GM18861 (cell line): ENCODE measurements at regions not wholly inside any gene's neighbourhood (a gene's known extent, or its start where the extent isn't known, plus 50 kb on each side); places are given as distances from the start of the nearest gene placed in this dataset.

Source experiments
- ATAC-seq: cut with Tn5 transposase; IDR thresholded peaks from one replicate; pipeline ENCODE4 v1.9.1; 2021; ENCODE audit not compliant: unreplicated experiment

GRCh38 chr9:86703346-86703745 lies 244.0 kb downstream of the GAS1 start:
- ATAC-seq, result no peak

GRCh38 chr9:86700629-86701028 lies 246.7 kb downstream of the GAS1 start:
- ATAC-seq, result no peak

DNA sequence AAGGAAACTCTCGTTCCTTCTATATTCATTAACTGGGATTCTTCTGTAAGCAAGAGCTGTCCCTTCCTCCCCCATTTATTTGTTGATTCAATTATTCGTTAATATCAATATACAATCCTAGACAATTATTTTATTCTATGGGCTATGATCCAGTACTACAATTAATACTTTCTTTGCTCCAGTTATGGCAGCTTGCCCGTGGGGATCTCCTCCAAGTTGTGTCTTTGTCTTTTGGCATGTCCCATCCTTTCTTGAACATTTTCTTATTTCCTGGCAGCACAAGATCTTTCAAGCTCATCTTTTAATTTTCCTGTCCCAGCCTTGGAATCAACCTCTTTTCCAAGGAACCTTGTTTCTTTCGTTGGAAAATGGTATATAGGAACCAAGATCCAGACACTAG lies 249.3 kb downstream of the GAS1 start:
- no peak for ATAC-seq

DNA sequence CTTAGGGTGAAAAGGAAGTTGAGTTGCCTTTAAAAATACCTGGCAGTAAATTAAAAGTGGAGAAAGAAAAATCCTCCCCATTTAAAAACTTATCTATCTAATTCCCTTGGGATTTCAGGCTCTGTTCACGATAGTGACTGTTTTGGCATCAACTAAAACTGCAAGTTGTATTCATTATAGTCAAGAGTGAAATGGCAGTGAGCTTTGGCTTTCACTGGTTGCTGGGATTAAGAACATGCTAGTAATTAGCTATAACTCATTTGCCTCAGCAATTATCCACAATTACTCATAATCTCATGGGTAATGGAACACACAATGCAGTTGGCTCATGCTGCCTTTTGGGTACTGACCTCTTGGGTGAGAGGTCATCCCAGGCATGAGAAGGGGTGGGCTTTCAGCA lies 250.1 kb downstream of the GAS1 start:
- ATAC-seq, result no peak

GRCh38 chr9:86695910-86696424 lies 251.3 kb downstream of the GAS1 start:
- no peak for ATAC-seq

GRCh38 chr9:86690034-86690433 lies 257.3 kb downstream of the GAS1 start:
- ATAC-seq, result no peak

DNA sequence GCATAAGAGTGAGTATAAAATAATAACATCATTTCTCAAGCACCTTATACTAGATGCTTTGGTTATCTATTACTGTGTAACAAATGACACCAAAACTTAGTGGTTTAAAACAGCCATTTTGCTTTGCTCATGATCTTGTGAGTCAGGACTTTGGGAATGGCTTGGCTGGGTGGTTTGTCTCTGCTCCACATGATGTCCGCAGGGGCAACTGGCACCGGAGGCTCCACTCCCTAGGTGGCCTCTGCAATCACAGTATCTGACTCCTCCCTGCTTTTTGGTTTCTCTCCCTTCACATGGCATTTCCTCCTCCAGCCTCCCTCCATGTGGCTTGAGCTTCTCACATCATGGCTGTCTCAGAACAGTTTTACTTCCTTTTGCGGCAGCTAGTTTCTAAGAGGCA lies 259.5 kb downstream of the GAS1 start:
- ATAC-seq, result no peak

GRCh38 chr9:86685556-86685955 lies 261.8 kb downstream of the GAS1 start:
- no peak for ATAC-seq

- ATAC-seq, result no peak
These were observed 263.2 kb downstream of the GAS1 start for GRCh38 chr9:86684148-86684547.

DNA sequence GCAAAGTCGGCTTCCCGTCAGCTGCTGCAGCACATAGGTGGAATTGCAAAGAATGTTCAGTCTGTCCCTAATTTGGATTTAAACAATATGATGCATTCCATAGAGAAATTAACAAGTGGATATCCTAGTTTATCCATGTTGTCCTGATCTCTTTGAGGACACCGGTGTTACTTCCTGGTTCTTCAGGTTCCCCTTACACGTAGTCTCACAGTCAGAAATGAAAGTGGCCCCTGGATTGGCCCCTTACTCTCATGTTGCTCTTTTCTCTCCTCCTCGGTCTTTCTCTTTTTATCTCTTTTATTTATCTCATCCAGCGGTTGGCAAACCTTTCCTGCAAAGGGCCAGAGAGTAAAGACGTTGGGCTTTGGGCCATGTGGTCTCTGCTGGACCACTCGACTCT lies 265.1 kb downstream of the GAS1 start:
- no peak for ATAC-seq

GRCh38 chr9:86679909-86680308 lies 267.4 kb downstream of the GAS1 start:
- no peak for ATAC-seq

DNA sequence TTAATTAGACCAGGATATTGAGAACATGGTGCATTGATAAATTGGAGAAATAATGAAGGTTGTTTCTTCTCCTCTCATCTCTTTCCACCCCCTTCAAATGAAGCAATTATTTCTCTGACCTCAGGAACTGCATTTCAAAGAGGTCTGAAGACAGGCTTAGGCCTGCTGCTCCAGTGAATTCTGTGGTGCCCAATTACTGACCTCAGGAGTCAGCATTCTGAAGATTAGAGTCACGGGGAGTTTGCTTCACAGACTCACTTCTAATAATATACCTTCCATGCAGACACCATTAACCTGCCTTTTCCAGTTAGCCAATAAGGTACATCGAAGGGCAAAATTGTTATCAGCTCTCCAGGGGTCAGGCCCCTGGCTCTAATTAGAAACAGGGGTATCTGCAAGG lies 270.9 kb downstream of the GAS1 start:
- no peak for ATAC-seq

- no peak for ATAC-seq
These were observed 271.5 kb downstream of the GAS1 start for GRCh38 chr9:86675805-86676204.

- ATAC-seq, result no peak
These were observed 272.8 kb downstream of the GAS1 start for GRCh38 chr9:86674487-86674886.

DNA sequence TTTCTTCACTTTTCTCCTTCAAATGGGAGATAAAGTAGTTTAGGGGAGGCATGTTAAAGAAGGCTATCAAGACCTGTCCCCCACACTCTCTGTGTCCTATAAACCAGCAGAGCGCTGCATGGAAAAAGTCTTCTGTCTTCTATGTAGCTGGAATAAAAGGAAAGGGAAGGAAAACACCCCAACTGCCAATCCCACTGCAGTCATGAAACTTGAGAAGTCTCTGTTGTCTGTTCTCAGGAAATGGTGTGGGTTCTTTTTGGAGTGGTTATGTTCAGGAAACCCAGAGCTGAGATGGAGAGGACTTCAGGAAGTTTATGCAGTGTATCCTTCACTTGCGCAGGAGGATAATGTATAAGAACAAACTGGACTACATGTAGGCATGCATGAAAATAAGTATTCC lies 274.3 kb downstream of the GAS1 start:
- no peak for ATAC-seq

GRCh38 chr9:86672301-86672700 lies 275.0 kb downstream of the GAS1 start:
- ATAC-seq, result no peak

- no peak for ATAC-seq
These were observed 276.3 kb downstream of the GAS1 start for GRCh38 chr9:86671018-86671417.

DNA sequence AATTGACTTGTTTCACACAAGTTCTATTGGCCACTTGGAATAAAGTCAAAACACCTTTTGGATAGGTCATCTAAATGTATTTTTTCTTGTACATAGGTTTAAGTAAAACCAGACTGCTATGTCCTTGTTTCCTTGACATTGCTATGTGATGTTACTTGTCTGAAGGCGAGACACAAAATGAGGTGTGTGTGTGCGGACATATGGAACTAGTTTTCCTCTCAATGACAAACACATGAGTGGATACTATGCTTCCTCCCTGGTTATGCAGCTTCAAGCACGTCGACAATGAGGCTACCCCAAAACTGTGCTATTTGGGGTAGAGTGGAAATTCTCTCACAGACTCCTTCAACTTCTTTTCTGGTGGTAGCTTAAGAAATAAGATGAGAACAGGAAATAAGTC lies 276.8 kb downstream of the GAS1 start:
- no peak for ATAC-seq

- ATAC-seq, result no peak
These were observed 277.2 kb downstream of the GAS1 start for GRCh38 chr9:86670076-86670475.

GRCh38 chr9:86669422-86669821 lies 277.9 kb downstream of the GAS1 start:
- no peak for ATAC-seq

DNA sequence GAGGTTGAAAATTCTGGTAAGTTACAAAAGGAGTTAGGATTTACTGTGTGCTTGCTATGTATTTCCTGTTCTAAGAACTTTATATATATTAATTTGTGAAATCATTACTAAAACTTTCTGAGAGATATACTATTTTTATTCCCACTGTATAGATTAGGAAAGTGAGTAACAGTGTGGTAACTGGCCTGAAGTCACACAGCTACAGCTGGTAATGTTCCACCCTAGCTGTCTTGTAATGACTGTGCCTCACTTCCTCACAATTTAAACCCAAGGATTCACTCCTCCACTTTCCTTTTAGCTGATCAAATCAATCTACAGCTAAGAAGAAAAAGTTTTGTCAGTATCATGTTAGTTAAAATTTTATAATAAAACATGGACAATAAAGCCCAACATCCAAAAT lies 278.8 kb downstream of the GAS1 start:
- ATAC-seq, result no peak

DNA sequence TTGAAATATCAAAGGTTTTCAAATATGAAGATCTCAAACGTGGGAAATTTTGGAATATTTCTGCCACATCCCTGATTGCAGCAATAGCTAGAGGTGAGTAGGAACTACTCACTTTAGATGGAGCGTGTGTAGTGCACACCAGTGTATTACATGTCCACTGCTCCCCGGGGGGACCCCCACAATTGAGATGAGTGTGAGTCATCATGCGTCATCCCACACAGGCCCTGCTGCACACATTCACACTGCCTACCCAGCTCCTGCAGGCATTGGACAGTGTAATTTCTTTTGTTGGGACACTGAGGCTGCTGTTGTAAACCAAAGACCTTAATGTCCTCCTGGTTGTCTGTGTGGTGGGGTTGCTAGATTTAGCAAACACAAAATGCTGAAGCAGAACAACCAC lies 280.0 kb downstream of the GAS1 start:
- ATAC-seq, result no peak

DNA sequence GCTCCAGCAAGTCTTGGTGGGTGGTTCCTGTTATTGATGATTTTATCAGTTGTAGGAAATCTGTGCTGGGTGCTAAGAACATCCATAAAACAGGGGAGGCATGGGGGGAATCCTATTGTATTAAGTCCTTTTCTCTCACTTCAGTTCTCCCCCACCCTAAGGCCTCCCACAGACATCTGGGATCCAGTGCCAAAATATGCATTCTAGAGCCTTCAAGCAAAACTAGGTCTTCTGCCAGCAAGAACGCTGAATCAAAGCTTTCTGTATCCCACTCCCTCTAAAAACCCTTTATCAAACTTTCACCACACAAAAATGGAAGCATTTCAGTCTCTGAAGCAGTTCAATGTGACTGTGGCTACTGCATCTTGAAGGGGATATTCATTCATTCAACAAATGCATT lies 281.9 kb downstream of the GAS1 start:
- no peak for ATAC-seq

GRCh38 chr9:86664603-86665002 lies 282.7 kb downstream of the GAS1 start:
- no peak for ATAC-seq
